Mucosa of descending colon (tissue), 3 donors: ENCODE measurements at regions not wholly inside any gene's neighbourhood (a gene's known extent, or its start where the extent isn't known, plus 50 kb on each side); places are given as distances from the start of the nearest gene placed in this dataset.
"Not testable (repeated sequence)": the region's sequence is repeated elsewhere in the genome, so short reads cannot be mapped to it uniquely, and the experiment has no call there.

Experiments used
- ATAC-seq: fragments of 200-7000 bp; cut with Tn5 transposase; one replicate; pipeline ENCODE4 v1.9.1; 2020; ENCODE audit warnings: mild to moderate bottlenecking, moderate library complexity
- DNase-seq, 3 donors: peaks; one replicate each; pipeline ENCODE4 v3.0.0-alpha.2; 2020
- H3K36me3 ChIP-seq: fragments of 200-600 bp; one replicate; pipeline ENCODE4 v1.8.0; 2021; ENCODE audit warnings: low read depth, mild to moderate bottlenecking
- H3K4me1 ChIP-seq: fragments of 200-600 bp; one replicate; pipeline ENCODE4 v1.8.0; 2021; ENCODE audit warnings: low read depth, mild to moderate bottlenecking
- H3K4me3 ChIP-seq: fragments of 200-600 bp; one replicate; pipeline ENCODE4 v1.8.0; 2021; ENCODE audit warnings: mild to moderate bottlenecking
- H3K9me3 ChIP-seq: fragments of 200-600 bp; one replicate; pipeline ENCODE4 v1.8.0; 2021; ENCODE audit warnings: mild to moderate bottlenecking
- intact Hi-C, 2 donors: fragments of 100-400 bp; cut with DNase I in 1 of 2; cut with micrococcal nuclease in 1 of 2; formaldehyde crosslinking; loops; one replicate each; pipeline versions ENCODE4 v1.11.0 to v1.11.1; 2022; cut with DNase I, micrococcal nuclease
- TF ChIP-seq, protein P1 (sequence below): fragments of 200-600 bp; IDR thresholded peaks from one replicate; pipeline ENCODE4 v1.8.0; 2022; ENCODE audit warnings: antibody characterized with exemption, mild to moderate bottlenecking
- donor health status: DM: no; HTN: no; CAD: no; lungs with moderate emphysema.
- donor health status: DM: no; HTN: no; CAD: no.
- donor health status: DM: no; HTN: yes; CAD: no.

DNA sequence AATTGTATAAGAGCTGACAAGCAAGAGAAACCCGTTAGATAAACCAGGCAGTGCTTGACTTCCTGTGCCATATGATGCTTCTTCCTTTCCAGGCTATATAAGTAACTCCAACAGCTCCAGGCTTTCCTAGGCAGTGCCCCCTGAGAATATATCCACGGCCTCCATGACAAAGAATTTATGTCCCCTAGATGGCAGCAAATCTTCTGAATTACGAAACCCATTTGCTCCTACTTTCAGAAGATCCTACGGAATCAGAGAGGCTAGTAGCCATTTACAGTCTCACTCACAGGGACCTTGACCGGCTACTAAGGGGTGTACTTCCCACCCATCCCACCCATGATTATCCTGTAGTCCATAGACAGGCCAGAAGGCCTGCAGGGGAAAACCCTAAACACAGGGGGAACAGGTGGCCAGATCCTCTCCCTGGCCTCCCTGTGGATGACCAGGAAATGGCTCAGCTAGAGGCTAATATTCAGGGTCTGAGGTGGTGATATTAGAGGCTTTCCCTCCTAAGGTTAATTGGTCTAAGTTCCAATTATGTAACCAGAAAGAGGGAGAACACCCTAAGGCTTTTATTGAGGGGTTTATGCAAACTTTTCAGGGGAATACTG is 77.2 kb upstream of the DCD start:
- Histone ChIP-seq H3K4me3 (no peak overlapping the region), H3K36me3 (no peaks in the 10 kb centered on the region), H3K4me1 (no peaks in the 10 kb centered on the region), H3K9me3 (no peaks in the 10 kb centered on the region)
- intact Hi-C loops: no loop called here
- DNase-seq (no peak), ATAC-seq (no peak)
- TF ChIP-seq, protein P1, sequence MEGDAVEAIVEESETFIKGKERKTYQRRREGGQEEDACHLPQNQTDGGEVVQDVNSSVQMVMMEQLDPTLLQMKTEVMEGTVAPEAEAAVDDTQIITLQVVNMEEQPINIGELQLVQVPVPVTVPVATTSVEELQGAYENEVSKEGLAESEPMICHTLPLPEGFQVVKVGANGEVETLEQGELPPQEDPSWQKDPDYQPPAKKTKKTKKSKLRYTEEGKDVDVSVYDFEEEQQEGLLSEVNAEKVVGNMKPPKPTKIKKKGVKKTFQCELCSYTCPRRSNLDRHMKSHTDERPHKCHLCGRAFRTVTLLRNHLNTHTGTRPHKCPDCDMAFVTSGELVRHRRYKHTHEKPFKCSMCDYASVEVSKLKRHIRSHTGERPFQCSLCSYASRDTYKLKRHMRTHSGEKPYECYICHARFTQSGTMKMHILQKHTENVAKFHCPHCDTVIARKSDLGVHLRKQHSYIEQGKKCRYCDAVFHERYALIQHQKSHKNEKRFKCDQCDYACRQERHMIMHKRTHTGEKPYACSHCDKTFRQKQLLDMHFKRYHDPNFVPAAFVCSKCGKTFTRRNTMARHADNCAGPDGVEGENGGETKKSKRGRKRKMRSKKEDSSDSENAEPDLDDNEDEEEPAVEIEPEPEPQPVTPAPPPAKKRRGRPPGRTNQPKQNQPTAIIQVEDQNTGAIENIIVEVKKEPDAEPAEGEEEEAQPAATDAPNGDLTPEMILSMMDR: no peak

DNA sequence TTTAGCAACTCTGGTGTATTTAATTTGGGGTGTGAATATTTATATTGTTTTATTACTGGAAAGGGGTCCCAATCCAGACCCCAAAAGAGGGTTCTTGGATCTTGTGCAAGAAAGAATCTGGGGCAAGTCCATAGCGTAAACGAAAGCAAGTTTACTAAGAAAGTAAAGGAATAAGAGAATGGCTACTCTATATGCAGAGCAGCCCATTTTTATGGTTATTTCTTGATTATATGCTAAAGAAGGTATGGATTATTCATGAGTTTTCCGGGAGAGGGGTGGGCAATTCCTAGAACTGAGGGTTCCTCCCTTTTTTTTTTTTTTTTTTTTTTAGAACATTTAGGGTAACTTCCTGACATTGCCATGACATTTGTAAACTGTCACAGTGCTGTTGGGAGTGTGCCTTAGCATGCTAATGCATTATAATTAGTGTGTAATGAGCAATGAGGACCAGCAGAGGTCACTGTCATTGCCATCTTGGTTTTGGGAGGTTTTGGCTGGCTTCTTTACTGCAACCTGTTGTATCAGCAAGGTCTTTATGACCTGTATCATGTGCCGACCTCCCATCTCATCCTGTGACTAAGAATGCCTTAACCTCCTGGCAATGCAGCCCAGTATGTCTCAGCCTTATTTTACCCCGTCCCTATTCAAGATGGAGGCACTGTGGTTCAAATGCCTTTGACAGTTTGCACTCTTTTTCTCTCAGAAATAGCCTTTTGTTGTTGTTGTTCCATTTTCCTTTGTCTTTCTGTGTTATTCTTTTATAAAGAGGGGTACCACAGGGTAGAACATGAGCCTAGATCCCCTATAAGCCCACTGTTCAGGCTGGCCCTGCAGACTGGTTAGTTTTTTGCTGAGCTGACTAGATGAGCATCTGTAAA is 75.5 kb upstream of the DCD start:
- no peaks in the 10 kb centered on the region for H3K36me3 ChIP-seq
- DNase-seq (peak in 1 of 3 donors; percentile 10), ATAC-seq (no peak)
- no peak overlapping the region for H3K4me3 ChIP-seq
- no peaks in the 10 kb centered on the region for H3K9me3 ChIP-seq
- TF ChIP-seq, protein P1: peak; percentile 27
- intact Hi-C loops: no loop called here
- no peaks in the 10 kb centered on the region for H3K4me1 ChIP-seq

DNA sequence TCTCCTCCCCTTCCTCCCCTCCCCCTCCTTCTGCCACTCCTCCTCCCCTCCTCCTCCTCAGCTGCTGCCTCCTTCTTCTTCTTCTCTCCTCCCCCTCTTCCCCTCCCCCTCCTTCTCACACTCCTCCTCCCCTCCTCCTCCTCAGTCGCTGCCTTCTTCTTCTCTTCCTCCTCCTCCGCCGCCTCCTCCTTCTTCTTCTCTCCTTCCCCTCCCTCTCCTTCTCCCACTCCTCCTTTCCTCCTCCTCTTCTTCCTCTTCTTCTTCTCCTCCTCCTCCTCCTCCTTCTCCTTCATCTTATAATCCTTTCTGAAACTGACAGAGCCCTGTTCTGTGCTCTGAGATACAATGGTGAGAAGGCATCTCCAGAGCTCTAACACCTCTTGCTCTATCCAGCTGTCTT is 73.1 kb upstream of the DCD start:
- Histone ChIP-seq H3K36me3 (no peaks in the 10 kb centered on the region), H3K9me3 (no peaks in the 10 kb centered on the region), H3K4me1 (no peaks in the 10 kb centered on the region), H3K4me3 (no peak overlapping the region)
- intact Hi-C loops: no loop called here
- ATAC-seq (no peak), DNase-seq (no peak)
- TF ChIP-seq, protein P1: no peak

DNA sequence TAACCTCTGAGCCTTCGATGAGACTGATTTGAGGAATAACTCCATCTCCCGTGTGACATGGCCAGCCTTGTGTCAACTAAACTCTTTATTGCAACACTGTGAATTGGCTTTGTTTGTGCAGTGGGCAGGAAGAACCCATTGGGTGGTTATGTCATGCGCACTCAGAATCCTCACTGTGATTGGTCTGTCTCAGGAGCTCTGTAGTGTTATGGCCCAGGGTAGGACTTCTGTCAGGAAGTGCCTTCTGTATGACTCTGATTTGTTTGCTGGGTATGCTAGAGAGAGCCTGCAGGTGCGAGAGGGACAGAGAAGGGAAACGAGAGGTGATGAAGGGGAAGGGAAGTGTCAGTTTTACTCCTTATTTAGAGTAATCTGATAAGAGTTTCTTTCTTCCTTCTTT is 71.5 kb upstream of the DCD start:
- ATAC-seq: no peak
- no peak overlapping the region for H3K4me3 ChIP-seq
- intact Hi-C loops: no loop called here

DNA sequence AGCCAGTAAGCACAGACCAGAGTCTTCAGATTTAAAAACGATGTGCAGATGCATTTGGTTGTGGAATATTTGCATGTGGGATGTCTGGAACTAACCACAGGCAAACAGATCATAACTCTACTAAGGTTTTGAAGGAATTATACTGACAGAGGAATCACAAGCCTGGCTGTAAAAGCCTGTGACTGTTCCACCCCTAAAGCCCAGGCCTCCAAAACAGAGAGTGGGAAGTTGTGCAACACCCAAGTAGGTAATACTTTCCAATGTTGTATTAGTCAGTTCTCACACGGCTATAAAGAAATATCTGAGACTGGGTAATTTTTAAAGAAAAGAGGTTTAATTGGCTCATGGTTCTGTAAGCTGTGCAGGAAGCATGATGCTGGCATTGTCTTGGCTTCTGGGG is 68.1 kb upstream of the DCD start:
- ATAC-seq (no peak), DNase-seq (no peak)
- intact Hi-C loops: no loop called here
- Histone ChIP-seq H3K36me3 (no peaks in the 10 kb centered on the region), H3K4me1 (no peaks in the 10 kb centered on the region), H3K9me3 (no peaks in the 10 kb centered on the region), H3K4me3 (no peak overlapping the region)
- TF ChIP-seq, protein P1: no peak

More for the DNA sequence above, 71.5 kb upstream of the DCD start:
- no peak for DNase-seq
- no peaks in the 10 kb centered on the region for H3K36me3 ChIP-seq
- H3K4me1 ChIP-seq: no peaks in the 10 kb centered on the region
- TF ChIP-seq, protein P1: no peak
- H3K9me3 ChIP-seq: no peaks in the 10 kb centered on the region

DNA sequence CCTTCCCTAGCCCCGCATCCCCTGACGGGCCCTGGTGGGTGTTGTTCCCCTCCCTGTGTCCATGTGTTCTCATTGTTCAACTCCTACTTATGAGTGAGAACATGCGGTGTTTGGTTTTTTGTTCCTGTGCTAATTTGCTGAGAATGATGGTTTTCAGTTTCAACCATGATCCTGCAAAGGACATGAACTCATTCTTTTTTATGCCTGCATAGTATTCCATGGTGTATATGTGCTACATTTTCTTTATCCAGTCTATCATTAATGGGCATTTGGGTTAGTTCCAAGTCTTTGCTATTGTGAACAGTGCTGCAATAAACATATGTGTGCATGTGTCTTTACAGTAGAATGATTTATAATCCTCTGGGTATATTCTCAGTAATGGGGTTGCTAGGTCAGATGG is 65.7 kb upstream of the DCD start:
- H3K4me3 ChIP-seq, ATAC-seq, DNase-seq, intact Hi-C loops, H3K36me3 ChIP-seq, H3K9me3 ChIP-seq, H3K4me1 ChIP-seq: not testable (repeated sequence)
